ENCODE measurements at regions not wholly inside any gene's neighbourhood (a gene's known extent, or its start where the extent isn't known, plus 50 kb on each side); places are given as distances from the start of the nearest gene placed in this dataset.
"Not testable (repeated sequence)": the region's sequence is repeated elsewhere in the genome, so short reads cannot be mapped to it uniquely, and the experiment has no call there.

- DNase-seq (ENCODE audit: low read depth): no peak
Measured at GRCh38 chr9:129435988-129436717, 184.7 kb downstream of the C9orf50 start.

GRCh38 chr9:129435291-129435690 is 185.6 kb downstream of the C9orf50 start:
- DNase-seq (ENCODE audit: low read depth): no peak

- DNase-seq (ENCODE audit: low read depth): no peak
Measured at GRCh38 chr9:129434187-129434586, 186.7 kb downstream of the C9orf50 start.

GRCh38 chr9:129432297-129433154 is 188.4 kb downstream of the C9orf50 start:
- DNase-seq (ENCODE audit: low read depth): no peak

- no peak for DNase-seq (ENCODE audit: low read depth)
Measured at GRCh38 chr9:129430940-129431643, 189.8 kb downstream of the C9orf50 start.

- no peak for DNase-seq (ENCODE audit: low read depth)
Measured at GRCh38 chr9:129428864-129429577, 191.9 kb downstream of the C9orf50 start.

- no peak for DNase-seq (ENCODE audit: low read depth)
Measured at GRCh38 chr9:129427149-129427548, 193.8 kb downstream of the C9orf50 start.

GRCh38 chr9:129423755-129424154 is 197.1 kb downstream of the C9orf50 start:
- DNase-seq (ENCODE audit: low read depth): not testable (repeated sequence)

- DNase-seq (ENCODE audit: low read depth): no peak
Measured at GRCh38 chr9:129423216-129423615, 197.7 kb downstream of the C9orf50 start.

GRCh38 chr9:129422843-129423192 is 198.1 kb downstream of the C9orf50 start:
- no peak for DNase-seq (ENCODE audit: low read depth)

GRCh38 chr9:129422032-129422842 is 198.7 kb downstream of the C9orf50 start:
- DNase-seq (ENCODE audit: low read depth): no peak

GRCh38 chr9:129421371-129421770 is 199.5 kb downstream of the C9orf50 start:
- DNase-seq (ENCODE audit: low read depth): no peak

- DNase-seq (ENCODE audit: low read depth): no peak
Measured at GRCh38 chr9:129420721-129421120, 200.2 kb downstream of the C9orf50 start.

GRCh38 chr9:129419382-129419899 is 201.5 kb downstream of the C9orf50 start:
- DNase-seq (ENCODE audit: low read depth): no peak

GRCh38 chr9:129418451-129418850 is 202.4 kb downstream of the C9orf50 start:
- DNase-seq (ENCODE audit: low read depth): no peak

GRCh38 chr9:129416821-129417539 is 203.9 kb downstream of the C9orf50 start:
- DNase-seq (ENCODE audit: low read depth): no peak

- no peak for DNase-seq (ENCODE audit: low read depth)
Measured at GRCh38 chr9:129415942-129416651, 204.8 kb downstream of the C9orf50 start.

- DNase-seq (ENCODE audit: low read depth): peak; percentile 49
Measured at GRCh38 chr9:129414993-129415941, 205.6 kb downstream of the C9orf50 start.
